D721Med (cell line): ENCODE measurements at regions not wholly inside any gene's neighbourhood (a gene's known extent, or its start where the extent isn't known, plus 50 kb on each side); places are given as distances from the start of the nearest gene placed in this dataset.

ENCODE experiments used
- DNase-seq: peaks from one replicate; pipeline ENCODE4 v3.0.0; 2011; ENCODE audit warnings: low spot score; ENCODE audit not compliant: insufficient read length
- FAIRE-seq: peaks from 2 replicates; lab custom pipeline; 2011; peaks lifted over from hg19 to GRCh38; lab: Jason Lieb, UNC
- CTCF ChIP-seq: IDR thresholded peaks from 2 replicates; pipeline ENCODE4 v1.5.1; 2012; ENCODE audit warnings: mild to moderate bottlenecking, control low read depth; ENCODE audit not compliant: insufficient read depth; ENCODE audit errors: missing control alignments

GRCh38 chr5:58187432-58188261 is 272.2 kb downstream of the PLK2 start:
- no peak for TF ChIP-seq CTCF
- FAIRE-seq (peak; percentile 41), DNase-seq (no peak)

GRCh38 chr5:58185801-58186200 is 274.1 kb downstream of the PLK2 start:
- FAIRE-seq (no peak), DNase-seq (no peak)
- TF ChIP-seq CTCF: no peak

- no peak for TF ChIP-seq CTCF
- FAIRE-seq: no peak
- DNase-seq: no peak
These were observed 274.5 kb downstream of the PLK2 start for GRCh38 chr5:58185397-58185796.

GRCh38 chr5:58184910-58185309 is 275.0 kb downstream of the PLK2 start:
- TF ChIP-seq CTCF: no peak
- DNase-seq (no peak), FAIRE-seq (no peak)

- DNase-seq: no peak
- TF ChIP-seq CTCF: no peak
- no peak for FAIRE-seq
These were observed 276.1 kb downstream of the PLK2 start for GRCh38 chr5:58183786-58184085.

GRCh38 chr5:58183078-58183785 is 276.7 kb downstream of the PLK2 start:
- TF ChIP-seq CTCF: no peak
- DNase-seq (no peak), FAIRE-seq (no peak)
